C1 segment of cervical spinal cord (tissue), 14 donors: ENCODE measurements at regions not wholly inside any gene's neighbourhood (a gene's known extent, or its start where the extent isn't known, plus 50 kb on each side); places are given as distances from the start of the nearest gene placed in this dataset.
"Not testable (repeated sequence)": the region's sequence is repeated elsewhere in the genome, so short reads cannot be mapped to it uniquely, and the experiment has no call there.

ENCODE experiments used
- DNase-seq, 14 donors: peaks; one replicate each; lab custom pipeline; 2025; lab: John Stamatoyannopoulos, UW

GRCh38 chr12:42030588-42030987 is 114.1 kb downstream of the GXYLT1 start:
- DNase-seq, result no peak

GRCh38 chr12:42027546-42027945 is 117.1 kb downstream of the GXYLT1 start:
- no peak for DNase-seq

GRCh38 chr12:42024495-42024830 is 120.2 kb downstream of the GXYLT1 start:
- DNase-seq, result no peak

- peak in 12 of 14 donors; percentile 6 to 75 (median 47) for DNase-seq
Observed at GRCh38 chr12:42023733-42024494, 120.8 kb downstream of the GXYLT1 start.

GRCh38 chr12:42021937-42022336 is 122.7 kb downstream of the GXYLT1 start:
- not testable (repeated sequence) for DNase-seq

- no peak for DNase-seq
Observed at GRCh38 chr12:42021469-42021868, 123.2 kb downstream of the GXYLT1 start.

GRCh38 chr12:42020226-42020625 is 124.4 kb downstream of the GXYLT1 start:
- no peak for DNase-seq

GRCh38 chr12:42019746-42020145 is 124.9 kb downstream of the GXYLT1 start:
- DNase-seq, result no peak

GRCh38 chr12:42017051-42017450 is 127.6 kb downstream of the GXYLT1 start:
- DNase-seq, result no peak

- DNase-seq, result no peak
Observed at GRCh38 chr12:42015051-42015461, 129.6 kb downstream of the GXYLT1 start.

GRCh38 chr12:42012501-42012900 is 132.2 kb downstream of the GXYLT1 start:
- DNase-seq, result not testable (repeated sequence)

- no peak for DNase-seq
Observed at GRCh38 chr12:42010715-42011114, 134.0 kb downstream of the GXYLT1 start.

- no peak for DNase-seq
Observed at GRCh38 chr12:42010257-42010656, 134.4 kb downstream of the GXYLT1 start.

- DNase-seq, result no peak
Observed at GRCh38 chr12:42008996-42009395, 135.7 kb downstream of the GXYLT1 start.

GRCh38 chr12:42003031-42003430 is 141.6 kb downstream of the GXYLT1 start:
- no peak for DNase-seq

GRCh38 chr12:42002563-42002962 is 142.1 kb downstream of the GXYLT1 start:
- DNase-seq, result no peak

GRCh38 chr12:41998436-41998835 is 146.2 kb downstream of the GXYLT1 start:
- no peak for DNase-seq

- DNase-seq, result no peak
Observed at GRCh38 chr12:41993283-41993682, 151.4 kb downstream of the GXYLT1 start.

GRCh38 chr12:41992692-41993215 is 151.9 kb downstream of the GXYLT1 start:
- DNase-seq, result no peak

- no peak for DNase-seq
Observed at GRCh38 chr12:41992022-41992421, 152.7 kb downstream of the GXYLT1 start.

- no peak for DNase-seq
Observed at GRCh38 chr12:41988715-41989114, 156.0 kb downstream of the GXYLT1 start.

- DNase-seq, result not testable (repeated sequence)
Observed at GRCh38 chr12:41986513-41986912, 158.2 kb downstream of the GXYLT1 start.

GRCh38 chr12:41983856-41984255 is 160.8 kb downstream of the GXYLT1 start:
- no peak for DNase-seq

GRCh38 chr12:41983394-41983793 is 161.3 kb downstream of the GXYLT1 start:
- peak in 1 of 14 donors; percentile 2 for DNase-seq
